ENCODE measurements at regions not wholly inside any gene's neighbourhood (a gene's known extent, or its start where the extent isn't known, plus 50 kb on each side); places are given as distances from the start of the nearest gene placed in this dataset.

GRCh38 chr6:119626884-119627619, 277.5 kb upstream of the MAN1A1 start:
- DNase-seq, result no peak
- H3T11ph ChIP-seq (ENCODE audit: low read length), result no peak overlapping the region
- no peak overlapping the region for H4K8ac ChIP-seq (replicated peaks; ENCODE audit: insufficient read length, low read depth, low read length)
- no peak overlapping the region for H3K27ac ChIP-seq (ENCODE audit: insufficient read length, low read depth, low read length)
- H3K4me2 ChIP-seq (ENCODE audit: insufficient read depth, insufficient read length, low read length), result no peak overlapping the region
- H3K18ac ChIP-seq (ENCODE audit: insufficient read length, low read depth, low read length), result no peak overlapping the region
- H3K4me3 Mint-ChIP-seq, result no peak overlapping the region
- H2BK15ac ChIP-seq (ENCODE audit: low read depth, low read length), result no peak overlapping the region
- H3K4ac ChIP-seq (ENCODE audit: low read depth, low read length), result no peak overlapping the region
- no peaks in the 10 kb centered on the region for H3K27me3 ChIP-seq (ENCODE audit: insufficient read depth, low read length)
- H3K9me3 ChIP-seq (ENCODE audit: control insufficient read depth, low read depth, low read length), result no peaks in the 10 kb centered on the region
- no peaks in the 10 kb centered on the region for H3K79me1 ChIP-seq (ENCODE audit: insufficient read depth, low read depth, low read length, poor library complexity, severe bottlenecking)
- no peak overlapping the region for H2BK5ac ChIP-seq (ENCODE audit: insufficient read length, low read length)
- H3K79me2 ChIP-seq (ENCODE audit: insufficient read depth, low read length), result no peaks in the 10 kb centered on the region
- no peak overlapping the region for H3K23ac ChIP-seq (ENCODE audit: insufficient read length, low read depth, low read length)
- H3K27ac Mint-ChIP-seq, result no peak overlapping the region
- no peak overlapping the region for H2BK120ac ChIP-seq (ENCODE audit: low read depth, low read length, poor library complexity, severe bottlenecking)
- H3K27me3 Mint-ChIP-seq (ENCODE audit: low read depth), result no peaks in the 10 kb centered on the region
- H3K14ac ChIP-seq (ENCODE audit: insufficient read depth, low read length), result no peak overlapping the region
- H3K4me1 ChIP-seq (ENCODE audit: insufficient read depth, low read length), result peaks cover 4% of the 10 kb centered on the region; the same call in 1 of the 2 replicates
- no peak overlapping the region for H2AK5ac ChIP-seq (ENCODE audit: insufficient read length, low read length)
- no peaks in the 10 kb centered on the region; a peak in 2 of 5 replicates for H3K9me3 Mint-ChIP-seq
- no peaks in the 10 kb centered on the region for H4K20me1 ChIP-seq (ENCODE audit: control insufficient read depth, insufficient read depth, insufficient read length)
- no peak overlapping the region for H2BK12ac ChIP-seq (ENCODE audit: insufficient read length, low read depth, low read length)
- H3K4me1 Mint-ChIP-seq, result peaks cover 10 to 15% of the 10 kb centered on the region in 2 experiments
- no peaks in the 10 kb centered on the region for H3K23me2 ChIP-seq (ENCODE audit: insufficient read length, low read depth, low read length, poor library complexity, severe bottlenecking)
- WGBS (ENCODE audit: extremely low coverage, insufficient read length, low lambda C conversion rate), result no CpG with 5 or more reads among the region's 4 CpGs
- no peak overlapping the region for H3K56ac ChIP-seq (ENCODE audit: insufficient read length, low read depth, low read length)
- no peak overlapping the region for H4K91ac ChIP-seq (ENCODE audit: insufficient read length, low read depth, low read length)
- H2AFZ ChIP-seq (ENCODE audit: low read length), result no peak overlapping the region
- H2BK20ac ChIP-seq (ENCODE audit: low read depth, low read length, poor library complexity, severe bottlenecking), result no peak overlapping the region
- no peak overlapping the region for H3K9ac ChIP-seq (ENCODE audit: extremely low read depth, insufficient read length, low read length)
- TF ChIP-seq CTCF (conservative IDR thresholded peaks at IDR 0.05), result no peak
- H4K5ac ChIP-seq (ENCODE audit: insufficient read length, low read depth, low read length), result no peak overlapping the region
- H3K36me3 Mint-ChIP-seq (ENCODE audit: insufficient read depth in 1 of 3, low read depth in 3 of 3), result no peaks in the 10 kb centered on the region

Measured in H9 (cell line).